Stimulated activated CD8-positive, alpha-beta memory T cell treated with anti-CD3 and anti-CD28 coated beads, Interleukin-12 subunit alpha, Interleukin-12 subunit beta, amount 100 ng/mL, for 1 hour (primary cell): ENCODE measurements at regions not wholly inside any gene's neighbourhood (a gene's known extent, or its start where the extent isn't known, plus 50 kb on each side); places are given as distances from the start of the nearest gene placed in this dataset.
"Not testable (repeated sequence)": the region's sequence is repeated elsewhere in the genome, so short reads cannot be mapped to it uniquely, and the experiment has no call there.

Experiments
- DNase-seq: peaks from one replicate; pipeline ENCODE4 v3.0.0-alpha.2; 2020; ENCODE audit warnings: low read depth

DNA sequence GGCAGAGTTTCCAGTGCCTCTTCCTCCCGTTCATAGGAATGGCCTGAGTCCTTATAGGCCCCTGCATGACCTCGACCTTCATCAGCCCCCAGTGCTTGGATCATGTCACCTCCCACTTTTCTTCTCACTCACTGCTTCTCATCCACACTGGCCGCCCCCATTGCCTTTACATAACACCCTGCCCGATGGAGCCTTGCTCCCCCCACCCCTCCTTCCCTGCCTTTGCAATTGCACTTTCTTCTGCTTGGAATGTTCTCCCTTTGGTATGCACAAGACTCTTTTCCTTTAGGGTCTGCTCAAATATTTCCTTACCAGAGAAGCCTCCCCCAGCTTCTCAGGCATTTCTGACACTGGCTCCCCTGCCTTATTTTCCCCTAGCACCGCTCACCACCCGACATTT, 125.2 kb upstream of the KCNJ6 start:
- no peak for DNase-seq

DNA sequence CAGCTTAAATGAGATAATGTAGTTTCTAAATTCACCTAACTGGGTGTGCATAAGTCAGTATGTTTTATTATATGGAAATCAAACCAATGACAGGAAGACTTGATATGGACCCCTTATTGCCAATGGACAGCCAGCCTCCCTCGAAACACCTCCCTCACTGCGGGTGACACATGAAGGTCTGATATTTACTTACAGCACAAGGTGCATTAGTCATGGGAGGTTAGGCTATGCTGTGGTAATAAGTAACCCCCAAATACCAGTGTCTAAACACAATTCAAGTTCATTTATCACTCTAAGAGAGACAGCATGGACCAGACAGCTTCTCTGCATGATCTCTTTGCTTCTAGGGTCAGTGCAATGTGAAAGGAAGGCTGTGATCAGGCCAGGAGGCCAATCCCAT, 126.0 kb upstream of the KCNJ6 start:
- DNase-seq, result no peak

DNA sequence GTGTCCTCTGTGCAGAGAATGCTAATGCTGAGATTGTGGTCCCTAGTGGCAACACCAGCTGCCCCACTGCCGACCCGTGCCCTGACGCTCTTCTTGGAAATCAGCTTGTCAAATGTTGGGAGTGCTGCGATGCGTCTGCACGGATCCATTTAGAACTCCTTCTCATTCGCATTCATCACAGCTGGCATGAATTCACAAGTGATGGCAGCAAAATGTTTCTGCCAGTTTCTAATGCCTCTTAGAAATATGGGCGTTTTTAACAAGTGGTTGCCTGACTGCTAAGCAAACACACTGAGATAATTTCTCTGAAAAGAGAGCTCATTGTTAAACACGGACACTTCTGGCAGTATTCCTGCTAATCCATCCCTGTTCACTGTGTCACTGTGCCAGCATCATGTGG, 131.9 kb upstream of the KCNJ6 start:
- no peak for DNase-seq

DNA sequence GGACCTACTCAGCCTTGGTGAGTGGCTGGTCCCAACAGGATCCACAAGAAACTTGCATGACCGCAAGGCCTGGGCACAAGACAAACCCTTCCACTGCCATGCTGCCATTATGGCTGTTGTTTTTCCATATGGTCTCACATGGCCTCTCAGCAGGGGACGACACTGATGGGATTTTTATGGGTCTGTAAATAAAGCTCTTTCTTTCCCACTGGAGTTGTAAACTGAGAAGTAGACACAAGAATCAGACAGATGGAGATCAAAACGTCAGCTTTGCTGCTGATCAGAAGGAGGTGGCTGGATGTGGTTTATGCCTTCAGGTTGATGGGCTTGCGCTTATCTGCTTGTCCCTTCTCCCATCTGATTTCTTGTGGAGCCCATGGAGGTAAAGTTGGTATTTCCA, 138.1 kb upstream of the KCNJ6 start:
- DNase-seq, result no peak

DNA sequence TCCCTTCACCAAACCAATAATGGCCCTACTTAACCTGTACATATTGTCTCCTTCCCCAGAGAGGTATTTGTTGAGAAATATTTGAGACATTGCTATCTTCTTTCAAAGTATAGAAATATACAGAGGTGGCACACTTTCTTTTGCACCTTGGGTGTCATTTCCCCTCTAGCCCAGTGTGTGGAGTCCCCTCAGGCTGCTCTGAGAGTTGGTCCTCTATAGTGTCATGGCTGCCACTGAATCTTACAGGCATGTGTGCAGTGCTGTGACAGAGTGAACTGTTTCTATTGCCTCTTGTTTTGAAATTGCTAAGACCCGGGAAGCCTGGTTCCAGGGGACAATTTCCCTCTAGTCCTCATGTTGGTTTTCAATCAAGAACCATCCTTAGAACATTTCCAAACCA, 140.2 kb upstream of the KCNJ6 start:
- no peak for DNase-seq

DNA sequence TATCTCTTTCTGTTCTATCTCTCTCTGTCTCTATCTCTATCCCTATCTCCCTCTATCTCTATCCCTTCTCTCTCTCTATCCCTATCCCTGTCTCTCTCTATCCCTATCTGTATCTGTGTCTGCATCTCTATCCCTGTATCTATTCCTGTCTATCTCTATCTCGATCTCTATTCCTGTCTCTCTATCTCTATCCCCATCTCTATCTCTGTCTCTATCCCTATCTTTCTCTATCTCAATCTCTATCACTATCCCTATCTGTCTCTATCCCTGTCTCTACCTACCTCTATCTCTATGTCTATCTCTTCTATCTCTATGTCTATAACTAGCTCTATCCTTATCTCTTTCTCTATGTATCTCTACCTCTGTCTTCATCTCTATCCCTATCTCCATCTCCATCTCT, 141.4 kb upstream of the KCNJ6 start:
- no peak for DNase-seq

DNA sequence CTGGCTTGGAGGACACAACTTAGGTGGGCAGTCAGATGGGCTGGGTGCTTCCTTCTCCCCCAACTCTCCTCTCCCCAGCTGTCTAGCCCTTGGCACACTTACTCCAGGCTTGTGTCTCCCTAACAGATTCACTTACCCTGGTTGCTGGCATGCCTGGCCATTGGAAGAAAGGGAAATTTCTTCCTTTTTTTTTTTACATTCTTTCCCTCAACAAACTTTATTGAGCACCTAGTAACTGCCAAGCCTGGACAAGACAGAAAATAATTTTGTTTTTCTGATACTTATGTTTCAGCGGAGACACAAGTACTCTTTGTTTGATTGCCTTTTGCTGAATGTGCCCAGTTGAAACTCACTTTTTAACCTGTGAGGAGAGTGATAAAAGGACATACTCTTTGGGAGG, 144.3 kb upstream of the KCNJ6 start:
- no peak for DNase-seq

DNA sequence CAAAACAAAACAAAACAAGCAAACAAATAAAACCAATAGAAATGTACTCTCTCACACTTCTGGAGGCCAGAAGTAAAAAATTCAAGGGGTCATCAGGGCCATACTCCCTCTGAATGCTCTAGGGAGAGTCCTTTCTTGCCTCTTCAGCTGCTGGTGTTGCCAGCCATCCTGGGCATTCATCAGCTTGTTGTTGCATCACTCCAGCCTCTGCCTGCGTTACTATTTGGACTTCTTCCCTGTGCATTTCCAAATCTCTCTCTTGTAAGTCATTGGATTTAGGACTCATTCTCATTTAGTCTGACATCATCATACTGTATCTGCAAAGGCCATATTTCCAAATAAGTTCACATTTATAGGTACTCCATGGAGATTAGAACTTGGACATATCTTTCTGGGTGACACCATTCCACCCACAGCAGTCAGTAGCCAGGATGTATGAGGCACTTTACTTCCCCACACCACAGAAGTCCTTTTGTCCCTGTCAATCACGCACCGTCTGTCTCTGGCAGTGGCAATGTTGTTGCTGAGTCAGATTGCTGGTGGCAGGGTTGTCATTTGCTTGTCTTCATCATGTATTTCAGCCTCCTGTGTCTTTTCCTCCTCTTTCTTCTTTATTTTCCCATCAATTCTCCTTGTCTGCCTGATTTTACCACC, 151.0 kb upstream of the KCNJ6 start:
- DNase-seq, result no peak

DNA sequence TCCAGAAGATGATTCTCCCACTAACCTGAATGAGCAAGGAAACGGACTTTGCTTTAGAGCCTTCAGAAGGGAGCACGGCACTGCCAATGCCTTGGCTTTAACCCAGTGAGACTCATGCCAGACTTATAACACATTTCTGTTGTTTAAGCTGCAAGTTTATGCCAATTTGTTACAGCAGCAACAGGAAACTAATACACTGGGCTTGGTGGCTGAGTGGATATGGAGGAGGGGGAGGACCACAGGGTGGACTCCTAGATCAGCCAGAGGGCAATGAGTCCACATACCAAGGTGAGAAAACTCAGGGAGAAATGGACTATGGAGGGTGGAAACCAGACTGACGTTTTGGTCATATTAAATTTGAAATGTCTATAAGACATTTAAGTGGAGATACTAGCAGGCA, 156.2 kb upstream of the KCNJ6 start:
- no peak for DNase-seq

DNA sequence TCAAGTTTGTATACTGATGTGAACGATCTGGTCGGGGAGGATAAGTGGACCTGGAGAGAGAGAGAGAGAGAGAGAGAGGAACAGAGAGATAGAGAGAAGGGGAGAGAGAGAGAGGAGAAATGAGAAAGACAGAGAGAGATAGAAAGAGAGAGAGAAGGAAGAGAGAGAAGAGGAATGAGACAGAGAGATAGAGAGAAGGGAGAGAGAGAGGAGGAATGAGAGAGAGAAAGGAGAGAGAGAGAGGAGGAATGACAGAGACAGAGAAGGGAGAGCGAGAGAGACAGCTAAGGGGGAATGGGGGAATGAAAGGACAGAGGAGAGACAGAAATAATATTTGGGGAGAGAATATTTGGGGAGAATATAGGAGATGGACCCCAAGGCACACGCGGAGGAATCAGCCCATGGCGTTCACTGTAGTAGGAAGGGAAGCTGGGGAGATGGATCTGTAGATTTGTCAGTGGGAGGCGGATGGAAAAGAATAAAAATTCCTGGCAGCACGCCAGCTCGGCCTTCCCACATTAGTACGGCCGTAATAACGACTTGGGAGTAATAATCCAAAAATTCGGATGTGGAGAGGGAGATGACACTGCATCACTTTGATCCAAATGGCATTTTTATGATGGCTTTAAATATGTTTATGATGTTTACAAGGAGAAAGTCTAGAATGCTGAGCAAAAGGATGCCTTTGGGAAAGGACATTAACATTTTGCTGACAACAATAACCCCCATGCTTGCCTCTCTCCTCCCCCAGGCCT, 159.8 kb upstream of the KCNJ6 start:
- no peak for DNase-seq

DNA sequence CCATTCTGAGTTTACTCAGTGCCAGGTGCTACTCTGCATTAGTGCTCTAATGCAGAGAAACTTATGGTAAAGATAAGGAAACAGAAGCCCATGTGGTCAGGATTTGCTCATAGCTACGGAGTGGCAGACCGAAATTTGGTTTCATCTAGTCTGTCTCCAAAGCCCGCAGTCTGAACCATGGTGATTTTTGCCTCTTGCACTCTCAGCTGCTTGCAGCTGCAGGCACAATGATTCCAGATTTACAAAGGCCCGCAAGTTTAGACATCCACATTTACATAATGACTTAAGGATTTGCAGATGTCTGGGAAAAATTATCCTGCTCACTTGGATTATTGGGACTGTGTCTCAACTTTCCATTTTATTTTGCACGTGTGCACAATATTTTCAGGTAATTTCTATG, 161.3 kb upstream of the KCNJ6 start:
- DNase-seq, result no peak

DNA sequence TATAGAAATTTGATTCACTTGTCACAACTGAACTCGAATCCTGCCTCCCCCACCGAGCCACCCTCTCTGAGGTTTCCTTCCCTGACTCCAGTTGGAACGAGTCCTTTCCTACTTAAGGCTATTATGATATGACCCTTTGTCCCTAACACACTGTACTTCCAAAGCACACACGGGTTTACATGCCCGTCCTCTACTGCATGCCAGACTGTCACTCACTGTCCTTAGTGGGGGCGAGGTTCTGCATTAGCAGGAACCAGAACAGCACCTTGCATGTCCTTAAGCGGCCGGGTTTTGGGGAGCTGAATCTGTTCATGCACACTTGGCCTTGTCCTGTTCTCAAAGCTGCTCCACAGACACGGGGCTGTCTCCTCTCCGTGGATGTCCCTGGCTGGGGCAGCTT, 164.6 kb upstream of the KCNJ6 start:
- DNase-seq, result no peak

DNA sequence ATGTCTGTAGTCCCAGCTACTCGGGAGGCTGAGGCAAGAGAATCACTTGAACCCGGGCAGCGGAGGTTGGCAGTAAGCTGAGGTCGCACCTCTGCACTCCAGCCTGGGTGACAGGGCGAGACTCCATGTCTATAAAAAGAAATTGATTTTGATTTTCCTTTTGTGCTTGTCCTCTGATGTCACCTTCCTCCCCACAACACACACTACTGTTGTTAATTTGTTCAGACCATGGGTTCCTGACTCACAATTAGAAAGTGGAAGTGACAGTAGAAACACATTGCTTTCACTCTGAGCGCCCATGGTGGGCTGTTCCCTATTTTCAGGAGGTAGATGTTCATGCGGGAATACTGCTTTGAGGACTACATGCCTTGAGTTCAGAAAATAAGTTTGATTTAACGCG, 165.5 kb upstream of the KCNJ6 start:
- no peak for DNase-seq

DNA sequence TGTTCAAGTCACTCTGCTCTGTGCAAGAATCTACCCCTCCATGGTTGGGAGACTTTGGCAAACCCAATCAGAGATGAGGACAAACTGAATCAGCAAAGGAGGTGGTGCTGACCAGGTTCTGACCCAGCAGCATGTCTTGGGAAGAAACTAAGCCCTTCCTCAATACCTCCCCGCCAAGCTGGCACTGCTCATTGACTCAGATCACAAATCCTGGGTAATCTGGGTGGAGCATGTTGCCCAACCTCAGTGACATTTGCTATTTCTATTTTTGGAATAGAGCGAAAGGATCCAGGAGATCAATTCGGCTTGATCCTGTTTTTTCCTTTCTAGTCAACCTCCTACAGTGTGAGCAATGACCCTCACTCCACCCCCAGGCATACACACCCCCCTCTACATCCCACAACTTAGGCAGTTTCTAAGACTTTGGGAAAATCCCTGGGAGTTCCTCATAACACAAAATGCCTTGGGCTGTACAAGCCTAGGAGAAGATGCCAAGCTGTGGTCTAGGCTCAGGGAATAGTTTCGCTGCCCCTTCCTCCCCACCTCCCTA, 166.8 kb upstream of the KCNJ6 start:
- DNase-seq, result no peak

DNA sequence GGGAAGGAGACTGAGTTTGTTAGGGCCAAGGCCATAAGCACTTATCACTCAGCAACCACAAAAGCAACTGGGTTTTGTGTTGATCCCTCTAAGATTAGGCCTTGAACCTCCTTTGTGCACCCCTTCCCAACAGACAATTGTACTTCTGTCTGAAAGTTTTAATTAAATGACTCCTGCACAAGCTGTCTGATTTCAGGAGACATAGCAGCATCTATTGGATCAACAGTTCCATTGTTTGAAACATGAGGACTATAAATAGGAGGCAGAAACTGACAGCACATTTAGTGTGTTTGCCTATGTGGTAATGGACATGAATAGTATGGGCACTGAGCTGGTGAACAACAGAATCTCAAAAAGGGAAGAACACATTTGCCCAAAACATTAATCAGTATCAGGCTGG, 167.3 kb upstream of the KCNJ6 start:
- DNase-seq, result no peak

DNA sequence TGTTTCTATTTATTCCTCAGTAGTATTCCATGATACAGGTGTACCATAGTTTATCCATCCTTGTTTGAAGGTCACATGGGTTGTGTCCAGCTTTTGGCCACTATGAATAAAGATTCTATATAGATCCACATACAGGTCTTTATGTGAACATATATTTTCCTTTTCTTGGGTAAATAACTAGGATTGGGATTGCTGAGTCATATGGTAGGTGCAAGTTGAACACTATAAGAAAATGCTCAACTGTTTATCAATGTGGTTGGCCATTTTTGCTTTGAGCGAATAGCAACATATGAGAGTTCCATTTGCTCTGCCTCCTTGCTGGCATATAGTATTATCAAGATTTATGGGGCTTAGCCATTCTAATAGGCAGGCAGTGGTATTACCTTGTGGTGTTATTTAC, 170.2 kb upstream of the KCNJ15 start:
- no peak for DNase-seq

DNA sequence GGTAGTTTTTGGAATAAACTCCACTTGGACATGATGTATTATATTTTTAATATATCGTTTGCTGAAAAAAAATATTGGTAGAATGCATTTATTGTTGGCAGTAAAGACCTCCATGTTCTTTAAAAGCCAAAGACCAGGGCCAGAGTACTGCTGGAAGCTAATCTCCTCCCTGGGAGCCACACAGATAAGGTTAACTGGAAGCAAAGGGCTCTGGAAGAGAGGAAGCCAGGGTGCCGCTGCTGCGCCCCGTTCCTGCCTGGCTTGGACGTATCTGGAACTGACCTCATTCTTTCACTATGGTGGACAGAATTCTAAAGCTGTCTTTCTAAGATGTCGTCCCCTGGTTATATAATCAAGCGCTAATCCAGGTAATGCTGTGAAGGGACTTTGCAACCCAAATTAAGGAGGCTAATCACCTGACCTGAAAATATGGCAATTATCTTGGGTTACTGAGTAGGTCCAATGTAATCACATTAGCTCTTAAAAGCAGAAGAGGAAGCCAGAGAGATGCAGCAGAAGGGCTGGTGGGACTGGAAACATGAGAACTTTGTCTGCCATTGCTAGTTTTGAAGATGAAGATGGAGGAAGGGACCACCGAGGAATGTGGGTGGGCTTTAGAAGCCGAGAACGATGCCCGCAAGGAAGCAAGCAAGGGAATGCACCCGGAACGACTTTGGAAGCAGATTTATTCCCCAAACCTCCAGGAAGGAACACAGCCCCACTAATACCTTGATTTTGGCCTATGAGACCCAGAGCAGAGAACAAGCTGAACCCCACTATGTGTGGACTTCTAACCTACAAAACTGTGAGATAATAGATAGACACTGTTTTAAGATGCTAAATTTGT, 167.7 kb upstream of the KCNJ15 start:
- DNase-seq, result no peak

DNA sequence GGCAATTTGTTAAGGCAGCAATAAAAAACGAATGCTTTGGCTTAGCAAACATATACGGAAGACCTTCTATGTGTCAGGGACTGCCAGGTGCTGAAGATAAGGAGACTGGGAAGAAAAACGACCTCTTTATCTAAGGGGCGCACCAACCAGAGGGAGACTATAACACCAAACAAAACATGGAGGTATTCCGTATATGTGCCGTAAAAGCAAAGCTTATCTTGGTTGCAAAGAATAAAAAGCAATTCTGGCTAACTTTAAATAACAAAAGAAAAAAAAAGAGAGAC, 167.1 kb upstream of the KCNJ15 start:
- DNase-seq, result no peak

DNA sequence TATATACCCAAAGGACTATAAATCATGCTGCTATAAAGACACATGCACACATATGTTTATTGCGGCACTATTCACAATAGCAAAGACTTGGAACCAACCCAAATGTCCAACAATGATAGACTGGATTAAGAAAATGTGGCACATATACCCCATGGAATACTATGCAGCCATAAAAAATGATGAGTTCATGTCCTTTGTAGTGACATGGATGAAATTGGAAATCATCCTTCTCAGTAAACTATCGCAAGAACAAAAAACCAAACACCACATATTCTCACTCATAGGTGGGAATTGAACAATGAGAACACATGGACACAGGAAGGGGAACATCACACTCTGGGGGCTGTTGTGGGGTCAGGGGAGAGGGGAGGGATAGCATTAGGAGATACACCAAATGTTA, 165.7 kb upstream of the KCNJ15 start:
- not testable (repeated sequence) for DNase-seq

DNA sequence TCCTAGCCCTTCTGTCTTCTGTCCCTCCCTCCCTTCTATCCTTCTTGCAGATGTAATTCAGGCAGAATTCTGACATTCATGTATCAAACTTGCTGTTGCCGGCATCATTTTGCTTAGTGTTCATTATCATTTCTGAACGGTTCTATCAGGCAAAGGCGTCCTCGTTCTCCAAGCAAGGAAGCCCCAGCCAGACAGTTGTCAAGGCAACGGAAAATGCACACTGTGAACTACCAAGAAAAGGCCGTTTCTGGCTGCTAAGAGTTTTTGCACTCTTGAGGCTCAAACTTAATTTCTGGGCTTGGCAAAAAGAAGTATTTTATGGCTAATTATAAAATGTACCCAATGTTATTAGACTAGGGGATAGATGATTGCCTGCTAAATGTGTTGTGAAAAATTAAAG, 164.7 kb upstream of the KCNJ15 start:
- no peak for DNase-seq

DNA sequence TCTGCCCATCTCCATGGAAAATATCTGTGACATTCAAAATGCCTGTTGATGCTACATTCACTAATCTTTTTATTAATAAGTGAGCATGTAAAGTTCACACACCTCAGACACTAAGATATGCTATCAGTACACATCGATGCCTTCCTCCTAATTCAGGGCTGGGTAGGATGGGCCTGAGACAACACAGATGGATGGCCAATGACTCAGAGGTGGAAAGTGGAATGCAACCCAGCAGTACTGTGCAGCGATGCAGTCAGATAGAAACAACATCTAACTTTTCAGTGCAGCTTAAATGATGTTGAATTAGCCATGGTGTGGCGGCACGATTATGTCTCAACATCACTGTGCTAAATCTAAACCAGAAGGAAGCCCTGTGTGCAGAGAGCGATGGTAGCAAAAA, 161.6 kb upstream of the KCNJ15 start:
- DNase-seq, result no peak

DNA sequence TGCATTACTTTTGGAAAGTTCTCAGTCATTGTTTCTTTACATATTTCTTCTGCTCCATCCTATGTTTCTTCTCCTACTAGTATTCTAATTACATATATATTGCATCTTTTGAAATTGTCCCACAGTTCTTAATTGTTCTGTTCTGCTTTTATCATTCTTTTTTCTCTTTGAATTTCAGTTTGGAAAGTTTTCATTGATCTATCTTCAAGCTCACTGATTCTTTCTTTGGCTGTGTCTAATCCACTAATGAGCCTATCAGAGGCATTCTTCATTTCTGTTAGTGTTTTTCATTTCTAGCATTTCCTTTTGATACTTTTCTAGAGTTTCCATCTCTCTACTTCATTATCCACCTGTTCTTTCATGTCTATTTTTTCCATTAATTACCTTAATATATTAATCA, 159.0 kb upstream of the KCNJ15 start:
- no peak for DNase-seq

DNA sequence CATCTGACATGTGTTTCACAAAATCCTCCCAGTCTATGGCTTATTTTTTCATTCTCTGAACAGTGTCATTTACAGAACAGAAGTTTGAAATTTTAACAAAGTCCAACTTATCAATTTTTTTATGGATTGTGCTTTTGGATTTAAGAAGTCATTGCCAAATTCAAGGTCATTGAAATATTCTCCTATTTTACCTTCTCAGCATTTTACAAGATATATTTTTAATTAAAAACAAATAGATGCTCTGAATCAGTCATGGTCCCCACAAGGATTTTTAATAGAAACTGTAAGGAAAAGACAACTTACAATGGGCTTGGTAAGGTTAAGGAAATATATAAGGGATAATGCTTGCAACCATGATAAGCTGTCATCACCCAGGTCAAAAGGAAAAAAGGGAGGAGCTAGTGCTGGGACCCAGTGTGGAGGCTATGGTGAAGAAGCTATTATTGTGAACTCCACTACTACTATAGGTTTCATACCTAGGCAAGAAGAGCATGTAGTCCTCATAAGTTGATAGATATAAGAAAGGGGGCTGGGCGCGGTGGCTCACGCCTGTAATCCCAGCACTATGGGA, 144.5 kb upstream of the KCNJ15 start:
- DNase-seq, result no peak
